HG03432 (cell line): ENCODE measurements at regions not wholly inside any gene's neighbourhood (a gene's known extent, or its start where the extent isn't known, plus 50 kb on each side); places are given as distances from the start of the nearest gene placed in this dataset.
"Not testable (repeated sequence)": the region's sequence is repeated elsewhere in the genome, so short reads cannot be mapped to it uniquely, and the experiment has no call there.

Experiments
- ATAC-seq: cut with Tn5 transposase; IDR thresholded peaks from one replicate; pipeline ENCODE4 v1.9.1; 2021; ENCODE audit warnings: mild to moderate bottlenecking, moderate library complexity; ENCODE audit not compliant: unreplicated experiment

DNA sequence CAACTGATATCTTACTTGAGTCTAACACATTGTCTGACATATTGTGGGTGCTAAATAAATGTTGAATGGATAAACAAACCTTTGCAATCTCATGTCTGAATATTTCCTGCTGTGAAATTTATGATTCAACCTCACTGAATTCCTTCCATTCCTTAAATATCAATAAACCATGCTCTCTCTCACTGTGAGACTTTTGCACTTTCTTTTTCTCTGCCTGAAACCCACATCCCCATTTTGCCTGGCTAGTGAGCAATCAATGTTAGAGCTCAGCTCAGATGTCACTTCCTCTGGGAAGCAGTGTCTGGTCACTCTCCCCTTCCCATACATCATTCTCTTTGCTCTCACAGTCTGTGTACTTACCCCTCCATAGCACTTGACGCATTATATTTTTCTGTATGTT, 383.7 kb upstream of the TRPC7 start:
- no peak for ATAC-seq

DNA sequence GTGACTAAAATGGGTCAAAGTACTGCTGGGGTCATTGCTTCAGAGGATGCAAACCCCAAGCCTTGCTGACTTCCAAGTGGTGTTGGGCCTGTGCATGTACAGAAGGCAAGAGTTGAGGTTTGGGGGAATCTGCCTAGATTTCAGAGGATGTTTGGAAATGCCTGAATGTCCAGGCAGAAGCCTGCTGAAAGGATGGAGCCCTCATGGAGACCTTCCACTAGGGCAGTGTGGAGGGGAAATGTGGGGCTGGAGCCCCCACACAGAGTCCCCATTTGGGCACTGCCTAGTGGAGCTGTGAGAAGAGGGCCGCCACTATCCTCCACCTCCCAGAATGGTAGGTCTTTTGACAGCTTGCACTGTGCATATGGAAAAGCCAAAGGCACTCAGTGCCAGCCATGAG, 377.7 kb upstream of the TRPC7 start:
- no peak for ATAC-seq

DNA sequence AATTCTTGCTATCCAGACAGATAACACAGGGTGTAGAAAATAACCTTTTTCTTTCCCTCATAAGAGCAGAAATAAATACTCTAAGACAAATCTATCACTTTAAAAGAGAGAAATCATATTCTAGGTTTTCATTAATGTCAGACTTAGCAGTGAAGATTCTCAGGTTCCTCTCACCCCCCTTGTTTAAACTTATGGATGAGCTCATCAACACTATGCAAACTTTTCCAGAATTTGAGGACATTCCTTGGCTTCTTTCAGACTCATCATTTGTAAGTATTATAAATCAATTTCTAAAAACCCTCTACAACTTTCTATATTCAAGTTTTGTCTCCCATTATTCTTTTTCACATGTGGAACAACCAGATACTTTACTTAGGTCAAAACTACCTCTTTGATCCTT, 374.9 kb upstream of the TRPC7 start:
- no peak for ATAC-seq

DNA sequence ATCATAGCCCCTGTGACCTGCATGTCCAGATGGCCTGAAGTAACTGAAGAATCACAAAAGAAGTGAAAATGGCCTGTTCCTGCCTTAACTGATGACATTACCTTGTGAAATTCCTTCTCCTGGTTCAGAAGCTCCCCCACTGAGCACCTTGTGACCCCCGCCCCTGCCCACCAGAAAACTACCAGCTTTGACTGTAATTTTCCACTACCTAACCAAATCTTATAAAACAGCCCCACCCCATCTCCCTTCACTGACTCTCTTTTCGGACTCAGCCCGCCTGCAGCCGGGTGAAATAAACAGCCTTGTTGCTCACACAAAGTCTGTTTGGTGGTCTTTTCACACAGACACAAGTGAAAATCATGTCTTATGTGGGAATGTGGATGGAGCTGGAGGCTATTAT, 373.9 kb upstream of the TRPC7 start:
- ATAC-seq = not testable (repeated sequence)

DNA sequence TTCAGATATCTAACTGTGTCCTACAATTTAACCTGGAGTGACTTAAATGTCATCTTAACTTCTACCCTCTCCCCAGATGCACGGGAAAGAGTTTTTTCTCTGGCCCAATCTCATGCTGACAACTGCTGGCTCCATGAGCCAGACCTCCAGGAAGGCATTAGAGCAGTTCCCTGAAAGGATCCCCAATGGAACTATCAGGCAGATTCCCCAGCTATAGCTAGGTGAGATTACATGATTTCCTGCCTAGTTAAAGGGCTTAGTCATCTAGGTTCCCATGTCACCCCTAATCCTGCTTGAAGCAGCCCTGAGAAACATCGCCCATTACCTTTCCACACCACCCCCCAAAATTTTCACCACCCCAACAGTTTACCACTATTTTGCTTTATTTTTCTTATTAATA, 373.5 kb upstream of the TRPC7 start:
- no peak for ATAC-seq

DNA sequence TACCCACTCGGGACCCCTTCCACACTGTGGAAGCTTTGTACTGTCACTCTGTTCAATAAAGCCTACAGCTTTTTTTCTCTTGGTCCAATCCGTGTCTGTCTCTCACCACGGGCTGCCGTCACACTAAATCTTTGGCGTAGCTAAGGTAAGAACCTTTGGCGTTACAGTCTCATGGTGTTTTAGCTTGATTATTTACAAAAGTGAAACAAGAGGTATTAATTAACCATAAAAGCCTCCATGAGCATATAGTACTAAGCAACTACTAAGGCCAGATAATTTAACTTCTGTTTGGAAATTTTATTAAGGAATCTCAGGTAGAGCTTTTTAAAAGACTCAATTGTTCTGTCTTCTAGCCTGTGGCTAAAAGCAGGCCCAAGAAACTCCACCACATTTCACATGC, 370.7 kb upstream of the TRPC7 start:
- no peak for ATAC-seq

DNA sequence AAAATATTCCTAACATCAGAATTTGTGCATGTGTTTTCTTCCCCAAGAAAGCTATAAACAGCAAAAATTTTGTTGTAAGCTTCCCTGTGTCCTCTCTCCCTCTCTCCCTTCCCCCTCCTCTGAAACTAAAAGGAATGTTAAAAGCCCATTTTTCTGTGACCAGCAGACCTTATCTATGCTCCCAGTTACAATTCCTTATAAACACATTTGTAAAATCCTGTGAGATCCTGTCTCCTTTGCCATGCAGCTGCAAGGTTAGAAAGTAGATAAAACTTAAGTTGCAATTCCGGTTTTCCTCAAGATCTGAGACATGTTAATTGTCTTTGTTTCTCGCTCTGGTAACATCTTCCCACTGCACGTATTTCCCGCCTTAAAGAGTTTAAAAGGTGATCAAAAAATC, 370.3 kb upstream of the TRPC7 start:
- not testable (repeated sequence) for ATAC-seq

DNA sequence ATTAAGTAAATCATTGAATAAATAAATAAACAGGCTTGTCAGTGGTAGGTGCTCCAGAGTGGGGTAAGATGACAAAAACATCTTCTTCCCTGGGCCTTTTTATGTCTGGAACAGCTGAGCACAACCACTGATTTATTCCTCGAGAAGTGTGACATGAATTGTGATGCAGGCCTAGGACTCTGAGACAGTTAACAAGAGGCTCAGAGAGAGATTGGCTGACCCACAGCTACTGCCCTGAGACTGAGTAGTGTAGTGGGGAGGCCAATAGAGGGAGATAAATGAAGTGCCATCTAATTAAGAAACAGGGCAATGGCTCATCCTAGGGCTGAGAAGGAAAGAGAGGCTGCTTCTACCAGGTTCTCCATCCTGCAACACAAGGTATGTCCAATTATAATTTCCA, 369.3 kb upstream of the TRPC7 start:
- ATAC-seq = no peak

DNA sequence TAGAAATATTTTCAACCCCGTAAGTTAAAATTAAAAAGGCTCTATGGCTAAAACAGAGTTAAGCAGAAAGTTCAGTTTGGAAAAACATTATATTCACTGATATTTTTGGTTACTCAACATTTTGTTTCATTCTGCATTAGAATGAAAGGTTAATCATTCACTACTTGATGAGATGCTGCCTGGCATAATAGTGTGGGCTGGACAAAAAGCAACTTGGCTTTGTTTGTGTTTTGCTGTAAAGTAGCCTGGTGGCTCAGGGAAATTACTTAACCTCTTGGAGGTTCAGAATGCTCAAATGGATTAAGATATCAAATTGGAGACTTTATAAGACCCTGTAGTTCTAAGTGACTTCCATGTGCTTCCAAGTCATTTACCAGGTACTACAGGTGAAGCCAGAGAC, 367.4 kb upstream of the TRPC7 start:
- ATAC-seq = no peak

DNA sequence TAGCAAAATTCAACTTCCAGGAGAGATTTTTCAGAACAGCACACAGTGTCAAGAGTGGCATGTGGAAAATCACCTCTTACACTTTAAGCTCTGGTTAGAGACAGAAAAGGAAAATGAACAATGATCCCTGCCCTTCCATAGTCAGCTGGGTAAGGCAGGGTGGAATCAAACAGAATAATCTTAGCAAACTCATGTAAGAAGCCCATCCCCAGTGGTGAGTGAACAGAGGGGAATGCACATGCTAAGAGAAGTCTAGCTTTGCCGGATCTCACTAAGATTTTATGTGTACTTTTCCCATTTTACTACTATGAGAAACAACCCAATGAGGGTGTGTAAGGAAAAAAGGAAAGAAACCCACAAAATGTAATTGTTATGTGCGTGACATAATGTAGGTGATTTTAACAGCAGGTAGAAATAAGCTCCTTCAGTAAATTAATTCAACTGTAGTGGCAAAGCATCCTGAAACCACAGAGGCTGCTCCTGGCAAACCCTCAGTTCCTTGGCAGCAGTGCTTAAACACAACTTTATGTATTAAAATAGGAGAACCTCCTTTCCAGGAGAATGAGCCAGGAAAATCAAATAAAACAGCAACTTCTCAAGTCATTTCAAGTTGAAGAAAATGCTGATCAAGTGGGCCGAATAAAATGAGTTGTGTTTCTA, 366.0 kb upstream of the TRPC7 start:
- ATAC-seq = no peak

DNA sequence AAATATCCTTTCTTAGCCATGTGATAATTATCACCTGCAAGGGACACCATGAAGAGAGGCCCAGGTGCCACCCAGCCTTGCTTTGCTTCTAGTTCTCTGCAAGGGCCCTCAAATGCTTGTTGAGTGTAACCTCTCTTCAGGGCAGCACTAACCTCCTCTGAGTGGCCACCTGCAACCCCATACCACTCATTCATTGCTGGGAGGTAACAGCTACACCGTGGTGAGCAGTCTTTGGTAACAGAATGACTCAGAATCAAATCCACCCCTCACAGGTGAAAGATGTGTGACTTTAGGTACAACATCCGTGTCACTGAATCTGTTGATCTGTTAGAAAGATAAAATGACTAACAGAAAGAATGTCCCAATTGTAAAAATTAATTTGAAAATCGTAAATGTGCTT, 365.1 kb upstream of the TRPC7 start:
- ATAC-seq = no peak

DNA sequence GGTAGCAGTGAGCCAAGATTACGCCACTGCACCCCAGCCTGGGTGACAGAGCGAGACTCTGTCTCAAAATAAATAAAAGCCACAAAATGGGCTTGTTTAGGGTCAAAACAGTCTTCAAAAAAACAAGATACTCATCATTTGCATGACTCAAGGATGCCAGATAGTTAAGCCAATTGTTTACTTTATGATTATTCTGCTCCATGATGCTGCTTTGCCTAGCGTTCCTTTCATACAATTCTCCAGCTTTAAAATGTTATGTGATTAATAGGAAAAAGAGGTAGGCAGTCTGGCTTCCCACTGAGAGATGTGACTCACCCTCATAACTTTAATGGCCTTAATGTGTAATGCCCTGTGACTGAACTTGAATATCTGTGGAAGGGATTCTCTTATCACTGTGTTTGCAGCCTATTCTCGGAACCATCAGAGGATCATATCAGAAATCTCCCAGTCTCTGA, 364.6 kb upstream of the TRPC7 start:
- no peak for ATAC-seq

DNA sequence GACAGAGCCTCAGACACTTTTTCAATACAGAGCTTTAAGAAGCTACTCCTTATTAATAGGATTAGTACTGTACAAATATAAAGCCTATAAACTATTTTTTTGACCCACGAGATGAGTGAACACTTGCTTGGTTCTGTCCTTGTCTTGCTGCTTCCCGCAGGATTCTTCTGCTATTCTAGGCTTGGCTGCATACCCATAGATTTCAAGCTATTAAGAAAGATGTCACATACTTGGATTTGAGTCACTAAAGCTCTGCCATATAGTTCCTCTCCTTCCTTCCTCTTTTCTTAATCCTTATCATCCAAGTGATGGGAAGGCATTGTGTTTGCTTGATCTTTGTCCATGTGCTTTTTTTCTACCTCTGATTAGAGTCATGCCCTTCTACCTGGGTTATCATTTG, 361.2 kb upstream of the TRPC7 start:
- ATAC-seq = no peak

DNA sequence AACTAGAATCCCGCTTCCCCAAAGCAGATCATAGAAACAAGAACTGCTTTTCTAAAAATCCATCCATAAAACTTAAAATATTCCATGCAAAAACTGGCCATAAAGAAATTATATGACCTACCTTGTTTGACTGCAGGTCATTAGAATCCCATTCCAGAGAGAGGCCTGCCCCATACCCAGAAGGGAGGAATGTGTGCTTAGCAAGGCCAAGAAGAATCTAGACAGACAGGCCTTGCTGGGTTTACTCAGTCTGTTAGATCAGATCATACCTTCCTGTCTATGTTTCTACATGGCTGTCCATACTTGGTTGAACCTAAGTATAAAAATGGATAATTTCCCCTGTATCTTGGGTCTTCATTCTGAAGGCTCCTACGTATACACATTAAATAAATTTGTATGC, 358.8 kb upstream of the TRPC7 start:
- ATAC-seq = no peak

DNA sequence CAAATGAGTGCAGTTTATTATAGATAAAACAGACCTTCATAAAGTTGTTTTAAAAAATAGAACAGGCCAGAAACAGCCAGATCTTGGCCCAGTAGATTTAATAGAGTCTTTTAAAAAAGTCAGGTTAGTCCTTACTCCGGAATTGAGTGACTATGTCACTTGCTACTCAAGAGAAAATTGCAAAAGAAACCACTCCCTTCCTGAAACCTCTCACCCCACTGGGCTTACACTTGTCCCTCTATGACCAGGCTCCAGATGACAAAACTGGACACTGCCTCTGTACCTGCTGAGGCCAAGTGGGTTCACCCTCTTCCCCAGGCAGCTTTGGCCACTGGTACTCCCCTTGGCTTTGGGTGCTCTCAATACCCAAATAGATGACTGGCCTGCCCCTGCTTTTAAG, 357.2 kb upstream of the TRPC7 start:
- no peak for ATAC-seq

DNA sequence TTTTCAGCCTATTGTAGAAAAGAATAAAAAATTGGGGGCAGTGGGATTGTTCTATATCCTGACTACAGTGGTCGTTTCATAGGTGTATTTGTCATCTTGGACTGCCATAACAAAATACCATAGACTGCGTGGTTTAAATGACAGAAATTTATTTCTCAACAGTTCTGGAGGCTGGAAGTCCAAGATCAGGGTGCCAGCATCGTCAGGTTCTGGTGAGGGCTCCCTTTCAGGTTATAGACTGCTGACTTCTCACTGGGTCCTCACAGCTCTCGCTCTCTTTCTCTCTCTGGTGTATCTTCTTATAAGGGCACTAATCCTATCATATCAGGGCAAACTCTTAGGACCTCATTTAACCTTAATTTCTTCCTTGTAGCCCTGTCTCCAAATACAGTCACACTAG, 356.7 kb upstream of the TRPC7 start:
- ATAC-seq = no peak

DNA sequence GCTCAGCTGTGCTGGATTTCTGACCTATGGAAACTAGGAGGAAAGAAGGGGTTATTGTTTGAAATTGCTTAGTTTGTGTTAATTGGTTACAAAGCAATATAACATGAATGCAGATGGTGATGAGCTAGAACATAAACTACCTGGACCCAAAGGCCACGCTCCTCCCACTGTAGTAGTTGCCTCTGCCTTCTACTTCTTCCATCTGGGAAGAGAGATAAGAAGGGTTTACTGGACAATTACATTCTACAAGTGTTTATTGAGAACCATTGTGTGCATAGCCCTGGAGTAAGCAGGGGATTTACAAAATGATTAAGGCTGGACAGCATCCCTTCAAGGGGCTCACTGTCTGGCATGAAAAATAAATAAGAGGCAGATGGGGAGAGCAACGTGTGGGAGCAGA, 355.3 kb upstream of the TRPC7 start:
- no peak for ATAC-seq

DNA sequence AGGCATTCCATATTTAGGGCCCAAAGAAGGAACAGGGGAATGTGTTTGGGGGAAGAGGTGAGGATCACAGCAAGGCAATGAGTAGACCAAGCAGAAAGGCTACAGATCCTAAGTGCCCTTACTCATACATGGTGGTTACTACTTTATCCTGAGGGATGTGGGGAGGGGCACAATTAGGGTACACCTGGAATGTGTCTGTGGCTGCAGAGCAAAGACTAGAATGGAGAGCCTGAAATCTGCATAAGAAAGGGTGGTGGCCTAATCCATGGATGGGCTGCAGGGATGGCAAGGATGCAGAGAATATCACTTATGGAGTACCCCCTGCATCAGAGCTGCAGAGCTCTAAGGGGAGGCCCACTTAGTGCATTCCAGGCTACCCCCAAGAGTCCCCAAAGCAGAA, 352.6 kb upstream of the TRPC7 start:
- no peak for ATAC-seq

DNA sequence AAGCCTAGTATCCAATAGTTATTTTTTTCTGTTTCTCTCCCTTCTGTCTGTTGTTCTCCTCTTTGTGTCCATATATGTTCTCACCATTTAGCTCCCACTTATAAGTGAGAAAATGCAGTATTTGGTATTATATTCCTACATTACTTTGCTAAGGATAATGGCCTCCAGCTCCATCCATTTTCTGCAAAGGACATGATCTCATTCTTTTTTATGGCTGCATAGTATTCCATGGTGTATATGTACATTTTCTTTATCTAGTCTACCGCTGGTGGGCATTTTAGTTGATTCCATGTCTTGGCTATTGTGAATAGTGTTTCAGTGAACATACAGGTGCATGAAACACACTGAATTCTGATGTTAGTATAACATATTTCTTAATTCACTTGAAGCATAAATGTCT, 348.9 kb upstream of the TRPC7 start:
- no peak for ATAC-seq

DNA sequence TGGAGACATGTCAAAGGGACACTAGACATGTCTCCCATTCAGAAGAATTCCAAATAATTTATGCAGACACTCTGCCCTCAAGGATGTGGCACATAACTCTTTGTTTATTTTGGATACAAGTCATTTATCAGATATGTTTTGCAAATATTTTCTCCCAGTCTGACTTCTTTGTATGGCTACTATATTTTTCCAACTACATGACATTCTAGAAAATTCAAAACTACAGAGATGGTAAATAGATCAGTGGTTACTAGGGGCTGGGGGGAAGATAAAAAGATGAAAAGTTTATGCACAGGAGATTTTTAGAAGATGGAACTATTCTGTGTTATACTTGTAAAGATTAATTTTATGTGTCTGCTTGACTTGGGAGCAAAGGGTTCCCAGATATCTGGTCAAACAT, 347.3 kb upstream of the TRPC7 start:
- ATAC-seq = no peak

DNA sequence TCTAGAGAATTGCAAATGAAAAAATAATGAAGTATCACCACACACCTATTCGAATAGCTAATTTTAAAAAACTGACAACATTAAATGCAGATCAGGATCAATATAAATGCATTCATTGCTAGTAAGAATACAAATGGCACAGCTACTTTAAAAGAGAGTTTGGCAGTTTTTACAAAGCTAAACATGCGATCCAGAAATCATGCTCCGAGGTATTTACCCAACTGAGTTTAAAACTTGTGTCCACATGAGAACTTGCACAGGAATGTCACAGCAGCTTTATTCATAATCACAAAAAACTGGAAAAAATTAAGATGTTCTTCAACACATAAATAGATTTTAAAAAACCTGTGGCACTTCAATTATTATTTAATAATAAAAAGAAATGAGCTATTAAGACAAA, 345.5 kb upstream of the TRPC7 start:
- no peak for ATAC-seq

DNA sequence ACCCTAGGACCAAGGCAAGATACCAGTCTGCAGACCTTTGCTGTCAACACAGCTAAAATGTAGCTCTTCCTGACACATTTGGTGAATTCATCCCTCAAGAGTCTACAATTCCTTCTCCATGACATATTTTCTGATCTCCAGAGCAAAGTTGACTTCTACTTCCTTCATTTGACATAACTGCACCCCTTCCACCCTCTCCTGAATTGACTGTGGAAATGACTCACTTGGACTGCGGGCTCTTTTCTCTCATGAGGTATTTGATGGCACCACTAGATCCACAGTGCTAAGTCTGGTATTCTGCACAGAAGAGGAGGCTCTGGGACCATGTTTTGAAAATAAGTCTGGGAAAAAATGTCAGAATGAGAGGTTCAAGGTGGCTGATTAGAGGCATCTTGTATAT, 338.4 kb upstream of the TRPC7 start:
- no peak for ATAC-seq

DNA sequence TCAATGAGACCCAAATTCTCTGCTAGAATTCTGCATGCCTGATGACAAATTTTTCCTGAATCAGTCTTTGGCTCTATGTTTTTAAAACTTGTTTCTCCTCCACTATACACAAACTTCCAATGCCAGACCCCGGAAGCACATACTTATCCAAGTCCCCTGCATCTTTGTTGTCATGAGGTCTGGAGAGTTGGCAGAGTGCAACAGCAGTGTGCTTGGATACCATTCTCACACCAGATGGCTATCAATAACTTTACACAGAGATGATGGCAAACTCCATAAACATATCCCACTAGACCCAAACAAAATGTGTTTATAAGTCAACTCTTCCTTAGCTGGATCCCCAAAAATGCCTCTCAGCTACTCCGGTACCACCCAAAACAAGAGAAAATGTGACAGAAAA, 337.7 kb upstream of the TRPC7 start:
- no peak for ATAC-seq

DNA sequence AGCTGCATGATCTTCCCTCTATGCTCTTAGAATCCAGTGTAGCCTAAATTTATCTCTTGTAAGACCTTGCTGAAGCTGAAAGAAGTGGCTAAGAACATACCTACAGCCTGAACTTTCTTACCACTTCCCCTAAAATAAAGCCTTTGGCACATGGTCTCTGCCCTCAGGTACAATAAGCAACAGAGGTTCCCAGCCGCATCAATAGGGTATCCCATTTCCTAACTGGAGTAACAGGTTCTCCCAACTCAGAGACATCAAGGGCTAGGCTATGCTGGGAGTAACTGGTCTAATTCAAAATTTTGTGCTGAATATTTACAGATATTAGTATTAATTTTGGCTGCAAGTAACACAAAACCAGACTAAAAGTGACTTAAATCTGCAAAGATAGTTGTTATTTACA, 335.8 kb upstream of the TRPC7 start:
- no peak for ATAC-seq
